ENCODE measurements at regions not wholly inside any gene's neighbourhood (a gene's known extent, or its start where the extent isn't known, plus 50 kb on each side); places are given as distances from the start of the nearest gene placed in this dataset.

DNA sequence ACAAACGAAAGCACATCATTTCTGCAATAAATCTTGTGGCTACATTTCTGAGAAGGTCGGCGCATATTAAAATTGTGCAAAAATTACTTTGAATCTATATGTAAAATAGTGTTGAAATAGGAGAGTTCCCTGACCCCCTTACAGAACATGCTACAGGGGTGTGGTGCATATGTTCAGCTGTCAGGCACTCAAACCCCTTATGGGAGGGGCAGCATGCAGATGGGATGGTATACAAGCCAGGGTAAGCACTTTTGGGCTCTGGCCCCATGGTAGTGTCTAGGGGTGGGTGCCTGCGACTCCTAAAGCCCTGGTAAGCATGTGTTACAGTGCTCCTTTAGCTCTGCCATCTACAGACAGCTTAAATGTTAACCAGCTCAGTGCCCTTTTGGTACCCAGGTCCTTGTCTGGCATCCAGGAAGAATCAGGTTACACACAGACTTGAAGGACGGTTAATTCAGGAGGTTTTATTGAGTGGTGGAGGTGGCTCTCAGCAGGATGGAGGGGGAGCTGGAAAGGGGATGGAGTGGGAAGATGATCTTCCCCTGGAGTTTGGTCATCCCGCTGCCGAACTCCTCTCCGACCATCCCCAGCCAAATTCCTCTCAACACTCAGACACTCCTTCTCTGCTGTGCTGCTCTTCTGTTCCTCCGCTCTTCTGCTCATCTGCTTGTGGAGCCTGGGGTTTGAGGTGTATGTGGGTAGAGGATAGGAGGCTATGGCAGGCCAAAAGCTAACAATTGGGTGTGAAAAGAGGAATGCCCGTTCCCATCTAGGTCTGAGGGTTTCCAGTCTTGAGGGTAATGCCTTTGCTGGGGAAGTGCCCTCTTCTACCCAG lies 84.6 kb upstream of the RASEF start:
- TF ChIP-seq, protein P1, sequence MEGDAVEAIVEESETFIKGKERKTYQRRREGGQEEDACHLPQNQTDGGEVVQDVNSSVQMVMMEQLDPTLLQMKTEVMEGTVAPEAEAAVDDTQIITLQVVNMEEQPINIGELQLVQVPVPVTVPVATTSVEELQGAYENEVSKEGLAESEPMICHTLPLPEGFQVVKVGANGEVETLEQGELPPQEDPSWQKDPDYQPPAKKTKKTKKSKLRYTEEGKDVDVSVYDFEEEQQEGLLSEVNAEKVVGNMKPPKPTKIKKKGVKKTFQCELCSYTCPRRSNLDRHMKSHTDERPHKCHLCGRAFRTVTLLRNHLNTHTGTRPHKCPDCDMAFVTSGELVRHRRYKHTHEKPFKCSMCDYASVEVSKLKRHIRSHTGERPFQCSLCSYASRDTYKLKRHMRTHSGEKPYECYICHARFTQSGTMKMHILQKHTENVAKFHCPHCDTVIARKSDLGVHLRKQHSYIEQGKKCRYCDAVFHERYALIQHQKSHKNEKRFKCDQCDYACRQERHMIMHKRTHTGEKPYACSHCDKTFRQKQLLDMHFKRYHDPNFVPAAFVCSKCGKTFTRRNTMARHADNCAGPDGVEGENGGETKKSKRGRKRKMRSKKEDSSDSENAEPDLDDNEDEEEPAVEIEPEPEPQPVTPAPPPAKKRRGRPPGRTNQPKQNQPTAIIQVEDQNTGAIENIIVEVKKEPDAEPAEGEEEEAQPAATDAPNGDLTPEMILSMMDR (IDR thresholded peaks at IDR 0.05): no peak
- no peak for TF ChIP-seq ZFX (IDR thresholded peaks at IDR 0.05; ENCODE audit: borderline replicate concordance)

All from 22Rv1 (cell line).